K562 (cell line): ENCODE measurements at regions not wholly inside any gene's neighbourhood (a gene's known extent, or its start where the extent isn't known, plus 50 kb on each side); places are given as distances from the start of the nearest gene placed in this dataset.

Experiments used
- ATAC-seq: fragments of 200-7000 bp; cut with Tn5 transposase; 3 replicates; pipeline ENCODE4 v1.9.1; 2020; ENCODE audit warnings: moderate library complexity
- BruUV-seq: library from RNA; stranded (reverse); fragments of 400-500 nt; replicated peaks from 2 replicates; lab custom pipeline; 2021; lab: Mats Ljungman, UMichigan
- CTCF ChIA-PET: fragments of 300-600 bp; formaldehyde crosslinking; extraction: SDS; loops from one replicate; lab custom pipeline; 2021; ENCODE audit warnings: low intra/inter-chr PET ratio; lab: Yijun Ruan, JAX
- POLR2A ChIA-PET: fragments of 300-600, 350-650 bp; sonication (Branson Sonifier 250); formaldehyde crosslinking; extraction: SDS; loops from one replicate; lab custom pipeline; 2021; ENCODE audit warnings: antibody characterized with exemption, inconsistent platforms; lab: Yijun Ruan, JAX
- DNase-seq, 4 experiments: peaks; one replicate each; pipeline versions ENCODE4 v3.0.0 to v3.0.0-alpha.2; 2011 to 2018; ENCODE audit warnings: low spot score in 3 of 4, mixed read lengths in 3 of 4; ENCODE audit errors: extremely low read depth in 1 of 4
- FAIRE-seq: peaks from 2 replicates; lab custom pipeline; 2011; peaks lifted over from hg19 to GRCh38; lab: Jason Lieb, UNC
- H2AFZ ChIP-seq: 2 replicates; pipeline ENCODE4 v1.6.0; 2011; ENCODE audit warnings: low read depth, low read length, control low read depth, inconsistent platforms
- H3K27ac ChIP-seq: fragments of 200-600 bp; 3 replicates; pipeline ENCODE4 v1.8.0; 2011; ENCODE audit warnings: low read depth, mild to moderate bottlenecking, control low read depth, inconsistent platforms, low read length, moderate library complexity, mixed read lengths; ENCODE audit errors: extremely low read depth
- H3K27me3 ChIP-seq, 2 experiments: fragments of 300-600 bp in 1 of 2; 2 replicates in 1 of 2; 3 replicates in 1 of 2; pipeline versions ENCODE4 v1.6.0 to v1.8.0; 2011; ENCODE audit warnings: inconsistent platforms in 2 of 2, low read length in 2 of 2, mild to moderate bottlenecking in 1 of 2, mixed read lengths in 1 of 2, moderate library complexity in 1 of 2; ENCODE audit not compliant: control insufficient read depth in 2 of 2, insufficient read depth in 2 of 2
- H3K36me3 ChIP-seq: fragments of 300-600 bp; 3 replicates; pipeline ENCODE4 v1.8.0; 2011; ENCODE audit warnings: mild to moderate bottlenecking, low read length, inconsistent platforms; ENCODE audit not compliant: control insufficient read depth, insufficient read depth
- H3K4me1 ChIP-seq, 2 experiments: fragments of 200-600 bp in 1 of 2; replicated peaks in 1 of 2; 2 replicates in 1 of 2; 3 replicates in 1 of 2; pipeline versions ENCODE4 v1.5.1 to v1.8.0; 2011; ENCODE audit warnings: inconsistent platforms in 2 of 2, low read length in 2 of 2, mild to moderate bottlenecking in 1 of 2, mixed read lengths in 1 of 2, moderate library complexity in 1 of 2; ENCODE audit not compliant: control insufficient read depth in 2 of 2, insufficient read depth in 2 of 2
- H3K4me2 ChIP-seq: 2 replicates; pipeline ENCODE4 v1.6.1; 2011; ENCODE audit warnings: low read length, control low read depth, inconsistent platforms, mixed read lengths; ENCODE audit not compliant: insufficient read depth
- H3K4me3 ChIP-seq: fragments of 200-600 bp; sonication (generic), shearing (Covaris generic); 2 replicates; pipeline ENCODE4 v1.5.1; 2016; ENCODE audit warnings: control low read depth, inconsistent platforms
- H3K79me2 ChIP-seq: fragments of 200-600 bp; 3 replicates; pipeline ENCODE4 v1.8.0; 2011; ENCODE audit warnings: low read length, inconsistent platforms; ENCODE audit not compliant: control insufficient read depth, insufficient read depth
- H3K9ac ChIP-seq, 2 experiments: 2 replicates each; pipeline versions ENCODE4 v1.6.0 to v1.6.1; 2011; ENCODE audit warnings: low read depth in 2 of 2, low read length in 2 of 2, control low read depth in 1 of 2, inconsistent platforms in 1 of 2, mild to moderate bottlenecking in 1 of 2, mixed read lengths in 1 of 2; ENCODE audit not compliant: insufficient read depth in 1 of 2
- H3K9me1 ChIP-seq: one replicate; pipeline ENCODE4 v1.6.0; 2011; ENCODE audit warnings: inconsistent platforms, mild to moderate bottlenecking, low read length, moderate library complexity; ENCODE audit not compliant: control insufficient read depth, insufficient read depth
- H3K9me3 ChIP-seq: replicated peaks from 2 replicates; pipeline ENCODE4 v1.5.1; 2011; ENCODE audit warnings: low read depth, low read length, inconsistent platforms; ENCODE audit not compliant: control insufficient read depth, insufficient read depth
- H4K20me1 ChIP-seq: replicated peaks from 2 replicates; pipeline ENCODE4 v1.6.1; 2011; ENCODE audit warnings: low read length, inconsistent platforms, mixed read lengths; ENCODE audit not compliant: control insufficient read depth, insufficient read depth
- ADNP ChIP-seq: fragments of 200-800 bp; sonication (Bioruptor generic); IDR thresholded peaks from 2 replicates; pipeline ENCODE4 v1.6.1; 2016; ENCODE audit warnings: missing genetic modification characterization, missing compliant biosample characterization
- CHD4 ChIP-seq: fragments of 200-600 bp; sonication (generic); IDR thresholded peaks from 3 replicates; pipeline ENCODE4 v1.6.1; 2012; ENCODE audit warnings: low read depth, mild to moderate bottlenecking, mixed read lengths, low read length, inconsistent platforms; ENCODE audit not compliant: insufficient read depth, insufficient replicate concordance, poor library complexity, severe bottlenecking
- MIER1 ChIP-seq: fragments of 450-650 bp; IDR thresholded peaks from 2 replicates; pipeline ENCODE4 v1.6.1; 2016; ENCODE audit warnings: antibody characterized with exemption, mild to moderate bottlenecking, low read depth
- MYBL2 ChIP-seq, 2 experiments: fragments of 450-650 bp in 1 of 2; sonication (generic) in 1 of 2; formaldehyde crosslinking in 1 of 2; IDR thresholded peaks; 2 replicates each; pipeline versions ENCODE4 v1.6.1 to v1.8.1; 2017 to 2022; ENCODE audit warnings: borderline replicate concordance in 1 of 2, inconsistent platforms in 1 of 2, low read depth in 1 of 2, mild to moderate bottlenecking in 1 of 2, missing genetic modification reagents in 1 of 2, moderate library complexity in 1 of 2
- MYNN ChIP-seq, 2 experiments: sonication (generic); formaldehyde crosslinking in 1 of 2; IDR thresholded peaks; 2 replicates each; pipeline versions ENCODE4 v1.5.0 to v1.6.1; 2016 to 2020; ENCODE audit warnings: antibody characterized with exemption in 1 of 2, missing genetic modification reagents in 1 of 2
- NCOA4 ChIP-seq: fragments of 450-650 bp; IDR thresholded peaks from 2 replicates; pipeline ENCODE4 v1.6.1; 2018; ENCODE audit warnings: mild to moderate bottlenecking; ENCODE audit not compliant: partially characterized antibody
- THRAP3 ChIP-seq: fragments of 450-650 bp; IDR thresholded peaks from 2 replicates; pipeline ENCODE4 v1.6.1; 2016; ENCODE audit warnings: mild to moderate bottlenecking, inconsistent platforms, borderline replicate concordance
- WGBS: fragments of 100-300 bp; shearing (Covaris generic); methylation state at CpG from one replicate; pipeline ENCODE4 v1.1.6; 2016; ENCODE audit warnings: low coverage, mixed read lengths; ENCODE audit not compliant: insufficient coverage; ENCODE audit errors: missing lambda C conversion rate; 5-methylcytosine and 5-hydroxymethylcytosine counted together
- in situ Hi-C: fragments of 300-500 bp; cut with MboI; formaldehyde crosslinking; loops from 4 replicates; pipeline ENCODE4 v1.15.0; 2018; ENCODE audit warnings: inconsistent platforms, mixed read lengths
- intact Hi-C: fragments of 100-400 bp; cut with micrococcal nuclease; formaldehyde crosslinking; loops from 2 replicates; pipeline ENCODE4 v1.14.2; 2022
- TF ChIP-seq, protein P1 (sequence below), 2 experiments: fragments of 450-650 bp in 1 of 2; sonication (generic) in 1 of 2; formaldehyde crosslinking; conservative IDR thresholded peaks; 2 replicates each; pipeline versions ENCODE4 v1.4.0 to v1.8.1; 2020 to 2022; ENCODE audit warnings: mild to moderate bottlenecking in 1 of 2, missing genetic modification reagents in 1 of 2
- TF ChIP-seq, protein P2 (sequence below), 2 experiments: fragments of 150-350 bp in 1 of 2; IDR thresholded peaks; 2 replicates each; pipeline ENCODE4 v1.6.1; 2012 to 2016; ENCODE audit warnings: low read depth in 2 of 2, low read length in 2 of 2, mild to moderate bottlenecking in 1 of 2, moderate library complexity in 1 of 2
- TF ChIP-seq, protein P3 (sequence below): fragments of 250-450 bp; sonication (Bioruptor Pico); IDR thresholded peaks from 2 replicates; pipeline ENCODE4 v1.8.0; 2021; ENCODE audit warnings: moderate library complexity, mild to moderate bottlenecking, inconsistent platforms
- TF ChIP-seq, protein P4 (sequence below): fragments of 250-450 bp; sonication (Bioruptor Pico); IDR thresholded peaks from 2 replicates; pipeline ENCODE4 v1.8.0; 2021; ENCODE audit warnings: moderate library complexity, mild to moderate bottlenecking, inconsistent platforms
- TF ChIP-seq, protein P5 (sequence below): fragments of 250-450 bp; sonication (Bioruptor Pico); IDR thresholded peaks from 2 replicates; pipeline ENCODE4 v1.5.0; 2021

DNA sequence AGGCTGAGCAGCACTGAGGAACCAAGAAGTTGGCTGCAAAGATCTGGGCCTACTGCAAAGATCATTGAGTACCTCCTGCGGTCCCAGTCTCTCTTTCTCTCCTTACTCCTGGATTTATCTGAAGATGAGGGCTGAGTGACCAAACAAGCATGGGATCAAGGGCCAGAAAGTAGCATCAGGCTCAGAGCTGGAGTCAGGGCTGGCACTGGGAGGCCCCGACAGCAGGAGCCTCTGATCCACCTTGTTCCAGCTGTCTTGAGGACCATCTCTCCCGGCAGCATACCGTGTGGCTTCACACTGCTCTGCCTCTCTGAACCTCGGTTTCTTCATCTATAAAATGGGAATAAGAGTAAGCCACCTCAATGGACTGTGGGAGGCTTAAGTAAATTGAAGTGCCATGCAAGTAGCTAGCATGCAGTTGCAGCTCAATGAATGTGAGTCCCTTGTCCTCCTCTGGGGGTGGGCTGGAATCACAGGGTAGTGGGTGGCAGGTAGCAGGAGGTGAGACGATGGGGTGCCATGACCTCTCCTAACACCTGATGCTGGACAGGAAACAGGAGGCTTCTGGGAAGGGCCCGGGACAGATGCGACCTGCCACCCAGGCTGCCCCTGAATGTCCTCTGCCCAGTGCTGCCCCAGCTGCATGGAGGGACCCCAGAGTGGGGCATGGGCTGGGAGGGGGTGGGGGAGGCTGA is 52.5 kb upstream of the PRDM11 start:
- Histone ChIP-seq H3K79me2 (no peaks in the 10 kb centered on the region), H3K9ac (no peak overlapping the region), H3K9me1 (no peaks in the 10 kb centered on the region), H3K4me3 (no peak overlapping the region), H4K20me1 (peaks cover 20% of the 10 kb centered on the region), H3K4me1 (no peaks in the 10 kb centered on the region; a peak in 2 of 5 replicates), H3K9me3 (no peaks in the 10 kb centered on the region), H3K27me3 (peaks cover 0 to 21% of the 10 kb centered on the region in 2 experiments; a peak in 2 of 5 replicates), H3K27ac (no peak overlapping the region), H3K36me3 (no peaks in the 10 kb centered on the region), H2AFZ (no peak overlapping the region), H3K4me2 (no peak overlapping the region)
- BruUV-seq = no TSS peak
- intact Hi-C loops = no loop called here
- DNase-seq = no peak
- 0% methylated on average over 8 of the region's 8 CpGs for WGBS
- POLR2A ChIA-PET = interaction anchor here (0.6 kb wide), 1 partner anchor 978 kb away, joined by 3 read pairs; no protein-coding TSS in a partner anchor
- no peak for ATAC-seq
- CTCF ChIA-PET = interaction anchor here (0.6 kb wide), 1 partner anchor 114 kb away, joined by 3 read pairs; no protein-coding TSS in a partner anchor
- no peak for FAIRE-seq
- in situ Hi-C loops = no loop called here
- no peak for TF ChIP-seq MYNN (IDR thresholded peaks at IDR 0.05)
- no peak for TF ChIP-seq MYNN (CRISPR knock-in tag; IDR thresholded peaks at IDR 0.05)
- no peak for TF ChIP-seq MIER1
- TF ChIP-seq, protein P1, sequence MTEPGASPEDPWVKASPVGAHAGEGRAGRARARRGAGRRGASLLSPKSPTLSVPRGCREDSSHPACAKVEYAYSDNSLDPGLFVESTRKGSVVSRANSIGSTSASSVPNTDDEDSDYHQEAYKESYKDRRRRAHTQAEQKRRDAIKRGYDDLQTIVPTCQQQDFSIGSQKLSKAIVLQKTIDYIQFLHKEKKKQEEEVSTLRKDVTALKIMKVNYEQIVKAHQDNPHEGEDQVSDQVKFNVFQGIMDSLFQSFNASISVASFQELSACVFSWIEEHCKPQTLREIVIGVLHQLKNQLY (CRISPR knock-in tag; conservative IDR thresholded peaks at IDR 0.05) = no peak
- TF ChIP-seq, protein P2, sequence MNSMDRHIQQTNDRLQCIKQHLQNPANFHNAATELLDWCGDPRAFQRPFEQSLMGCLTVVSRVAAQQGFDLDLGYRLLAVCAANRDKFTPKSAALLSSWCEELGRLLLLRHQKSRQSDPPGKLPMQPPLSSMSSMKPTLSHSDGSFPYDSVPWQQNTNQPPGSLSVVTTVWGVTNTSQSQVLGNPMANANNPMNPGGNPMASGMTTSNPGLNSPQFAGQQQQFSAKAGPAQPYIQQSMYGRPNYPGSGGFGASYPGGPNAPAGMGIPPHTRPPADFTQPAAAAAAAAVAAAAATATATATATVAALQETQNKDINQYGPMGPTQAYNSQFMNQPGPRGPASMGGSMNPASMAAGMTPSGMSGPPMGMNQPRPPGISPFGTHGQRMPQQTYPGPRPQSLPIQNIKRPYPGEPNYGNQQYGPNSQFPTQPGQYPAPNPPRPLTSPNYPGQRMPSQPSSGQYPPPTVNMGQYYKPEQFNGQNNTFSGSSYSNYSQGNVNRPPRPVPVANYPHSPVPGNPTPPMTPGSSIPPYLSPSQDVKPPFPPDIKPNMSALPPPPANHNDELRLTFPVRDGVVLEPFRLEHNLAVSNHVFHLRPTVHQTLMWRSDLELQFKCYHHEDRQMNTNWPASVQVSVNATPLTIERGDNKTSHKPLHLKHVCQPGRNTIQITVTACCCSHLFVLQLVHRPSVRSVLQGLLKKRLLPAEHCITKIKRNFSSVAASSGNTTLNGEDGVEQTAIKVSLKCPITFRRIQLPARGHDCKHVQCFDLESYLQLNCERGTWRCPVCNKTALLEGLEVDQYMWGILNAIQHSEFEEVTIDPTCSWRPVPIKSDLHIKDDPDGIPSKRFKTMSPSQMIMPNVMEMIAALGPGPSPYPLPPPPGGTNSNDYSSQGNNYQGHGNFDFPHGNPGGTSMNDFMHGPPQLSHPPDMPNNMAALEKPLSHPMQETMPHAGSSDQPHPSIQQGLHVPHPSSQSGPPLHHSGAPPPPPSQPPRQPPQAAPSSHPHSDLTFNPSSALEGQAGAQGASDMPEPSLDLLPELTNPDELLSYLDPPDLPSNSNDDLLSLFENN (IDR thresholded peaks at IDR 0.05; ENCODE audit: low read depth in 2 of 2, low read length in 2 of 2) = no peak
- TF ChIP-seq CHD4 = no peak
- TF ChIP-seq MYBL2 (IDR thresholded peaks at IDR 0.05; ENCODE audit: low read depth) = no peak
- no peak for TF ChIP-seq MYBL2 (CRISPR knock-in tag; IDR thresholded peaks at IDR 0.05; ENCODE audit: borderline replicate concordance)
- TF ChIP-seq THRAP3 = no peak
- TF ChIP-seq, protein P3, sequence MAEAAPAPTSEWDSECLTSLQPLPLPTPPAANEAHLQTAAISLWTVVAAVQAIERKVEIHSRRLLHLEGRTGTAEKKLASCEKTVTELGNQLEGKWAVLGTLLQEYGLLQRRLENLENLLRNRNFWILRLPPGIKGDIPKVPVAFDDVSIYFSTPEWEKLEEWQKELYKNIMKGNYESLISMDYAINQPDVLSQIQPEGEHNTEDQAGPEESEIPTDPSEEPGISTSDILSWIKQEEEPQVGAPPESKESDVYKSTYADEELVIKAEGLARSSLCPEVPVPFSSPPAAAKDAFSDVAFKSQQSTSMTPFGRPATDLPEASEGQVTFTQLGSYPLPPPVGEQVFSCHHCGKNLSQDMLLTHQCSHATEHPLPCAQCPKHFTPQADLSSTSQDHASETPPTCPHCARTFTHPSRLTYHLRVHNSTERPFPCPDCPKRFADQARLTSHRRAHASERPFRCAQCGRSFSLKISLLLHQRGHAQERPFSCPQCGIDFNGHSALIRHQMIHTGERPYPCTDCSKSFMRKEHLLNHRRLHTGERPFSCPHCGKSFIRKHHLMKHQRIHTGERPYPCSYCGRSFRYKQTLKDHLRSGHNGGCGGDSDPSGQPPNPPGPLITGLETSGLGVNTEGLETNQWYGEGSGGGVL (CRISPR knock-in tag) = no peak
- TF ChIP-seq, protein P4, sequence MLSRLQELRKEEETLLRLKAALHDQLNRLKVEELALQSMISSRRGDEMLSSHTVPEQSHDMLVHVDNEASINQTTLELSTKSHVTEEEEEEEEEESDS (CRISPR knock-in tag) = no peak
- no peak for TF ChIP-seq NCOA4
- no peak for TF ChIP-seq ADNP
- TF ChIP-seq, protein P5, sequence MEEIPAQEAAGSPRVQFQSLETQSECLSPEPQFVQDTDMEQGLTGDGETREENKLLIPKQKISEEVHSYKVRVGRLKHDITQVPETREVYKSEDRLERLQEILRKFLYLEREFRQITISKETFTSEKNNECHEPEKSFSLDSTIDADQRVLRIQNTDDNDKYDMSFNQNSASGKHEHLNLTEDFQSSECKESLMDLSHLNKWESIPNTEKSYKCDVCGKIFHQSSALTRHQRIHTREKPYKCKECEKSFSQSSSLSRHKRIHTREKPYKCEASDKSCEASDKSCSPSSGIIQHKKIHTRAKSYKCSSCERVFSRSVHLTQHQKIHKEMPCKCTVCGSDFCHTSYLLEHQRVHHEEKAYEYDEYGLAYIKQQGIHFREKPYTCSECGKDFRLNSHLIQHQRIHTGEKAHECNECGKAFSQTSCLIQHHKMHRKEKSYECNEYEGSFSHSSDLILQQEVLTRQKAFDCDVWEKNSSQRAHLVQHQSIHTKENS (CRISPR knock-in tag) = no peak
